HL-60 (cell line): ENCODE measurements at regions not wholly inside any gene's neighbourhood (a gene's known extent, or its start where the extent isn't known, plus 50 kb on each side); places are given as distances from the start of the nearest gene placed in this dataset.

Experiments
- DNase-seq, 2 experiments: peaks; one replicate each; pipeline ENCODE4 v3.0.0-alpha.2; 2010 to 2020; ENCODE audit warnings: low read depth in 1 of 2, low spot score in 1 of 2
- H3K27ac ChIP-seq: fragments of 250-450 bp; sonication (Bioruptor Pico); replicated peaks from 2 replicates; pipeline ENCODE4 v1.5.1; 2020; ENCODE audit warnings: mild to moderate bottlenecking, moderate library complexity
- H3K27me3 ChIP-seq: fragments of 250-450 bp; sonication (Bioruptor Pico); 2 replicates; pipeline ENCODE4 v1.5.1; 2021; ENCODE audit warnings: mild to moderate bottlenecking, moderate library complexity; ENCODE audit not compliant: insufficient read depth, poor library complexity, severe bottlenecking
- H3K4me3 ChIP-seq: replicated peaks from 2 replicates; pipeline ENCODE4 v1.5.1; 2011; ENCODE audit warnings: mild to moderate bottlenecking, control low read depth, low read length; ENCODE audit not compliant: insufficient read depth
- GABPA ChIP-seq: IDR thresholded peaks from 2 replicates; pipeline ENCODE4 v1.6.1; 2012; ENCODE audit warnings: low read depth
- POLR2AphosphoS5 ChIP-seq: IDR thresholded peaks from 2 replicates; pipeline ENCODE4 v1.6.1; 2012; ENCODE audit warnings: low read depth
- SPI1 ChIP-seq: IDR thresholded peaks from 2 replicates; pipeline ENCODE4 v1.6.1; 2012; ENCODE audit warnings: low read depth, mild to moderate bottlenecking, borderline replicate concordance
- TF ChIP-seq, protein P1 (sequence below): IDR thresholded peaks from one replicate; pipeline ENCODE4 v1.5.1; 2011; ENCODE audit warnings: low read length, control low read depth, inconsistent platforms; ENCODE audit not compliant: insufficient read depth
- TF ChIP-seq, protein P2 (sequence below): IDR thresholded peaks from 2 replicates; pipeline ENCODE4 v1.6.1; 2012; ENCODE audit warnings: low read depth; ENCODE audit not compliant: insufficient replicate concordance

- TF ChIP-seq, protein P1, sequence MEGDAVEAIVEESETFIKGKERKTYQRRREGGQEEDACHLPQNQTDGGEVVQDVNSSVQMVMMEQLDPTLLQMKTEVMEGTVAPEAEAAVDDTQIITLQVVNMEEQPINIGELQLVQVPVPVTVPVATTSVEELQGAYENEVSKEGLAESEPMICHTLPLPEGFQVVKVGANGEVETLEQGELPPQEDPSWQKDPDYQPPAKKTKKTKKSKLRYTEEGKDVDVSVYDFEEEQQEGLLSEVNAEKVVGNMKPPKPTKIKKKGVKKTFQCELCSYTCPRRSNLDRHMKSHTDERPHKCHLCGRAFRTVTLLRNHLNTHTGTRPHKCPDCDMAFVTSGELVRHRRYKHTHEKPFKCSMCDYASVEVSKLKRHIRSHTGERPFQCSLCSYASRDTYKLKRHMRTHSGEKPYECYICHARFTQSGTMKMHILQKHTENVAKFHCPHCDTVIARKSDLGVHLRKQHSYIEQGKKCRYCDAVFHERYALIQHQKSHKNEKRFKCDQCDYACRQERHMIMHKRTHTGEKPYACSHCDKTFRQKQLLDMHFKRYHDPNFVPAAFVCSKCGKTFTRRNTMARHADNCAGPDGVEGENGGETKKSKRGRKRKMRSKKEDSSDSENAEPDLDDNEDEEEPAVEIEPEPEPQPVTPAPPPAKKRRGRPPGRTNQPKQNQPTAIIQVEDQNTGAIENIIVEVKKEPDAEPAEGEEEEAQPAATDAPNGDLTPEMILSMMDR = no peak
- TF ChIP-seq POLR2AphosphoS5 (no peak), GABPA (no peak), SPI1 (no peak)
- TF ChIP-seq, protein P2, sequence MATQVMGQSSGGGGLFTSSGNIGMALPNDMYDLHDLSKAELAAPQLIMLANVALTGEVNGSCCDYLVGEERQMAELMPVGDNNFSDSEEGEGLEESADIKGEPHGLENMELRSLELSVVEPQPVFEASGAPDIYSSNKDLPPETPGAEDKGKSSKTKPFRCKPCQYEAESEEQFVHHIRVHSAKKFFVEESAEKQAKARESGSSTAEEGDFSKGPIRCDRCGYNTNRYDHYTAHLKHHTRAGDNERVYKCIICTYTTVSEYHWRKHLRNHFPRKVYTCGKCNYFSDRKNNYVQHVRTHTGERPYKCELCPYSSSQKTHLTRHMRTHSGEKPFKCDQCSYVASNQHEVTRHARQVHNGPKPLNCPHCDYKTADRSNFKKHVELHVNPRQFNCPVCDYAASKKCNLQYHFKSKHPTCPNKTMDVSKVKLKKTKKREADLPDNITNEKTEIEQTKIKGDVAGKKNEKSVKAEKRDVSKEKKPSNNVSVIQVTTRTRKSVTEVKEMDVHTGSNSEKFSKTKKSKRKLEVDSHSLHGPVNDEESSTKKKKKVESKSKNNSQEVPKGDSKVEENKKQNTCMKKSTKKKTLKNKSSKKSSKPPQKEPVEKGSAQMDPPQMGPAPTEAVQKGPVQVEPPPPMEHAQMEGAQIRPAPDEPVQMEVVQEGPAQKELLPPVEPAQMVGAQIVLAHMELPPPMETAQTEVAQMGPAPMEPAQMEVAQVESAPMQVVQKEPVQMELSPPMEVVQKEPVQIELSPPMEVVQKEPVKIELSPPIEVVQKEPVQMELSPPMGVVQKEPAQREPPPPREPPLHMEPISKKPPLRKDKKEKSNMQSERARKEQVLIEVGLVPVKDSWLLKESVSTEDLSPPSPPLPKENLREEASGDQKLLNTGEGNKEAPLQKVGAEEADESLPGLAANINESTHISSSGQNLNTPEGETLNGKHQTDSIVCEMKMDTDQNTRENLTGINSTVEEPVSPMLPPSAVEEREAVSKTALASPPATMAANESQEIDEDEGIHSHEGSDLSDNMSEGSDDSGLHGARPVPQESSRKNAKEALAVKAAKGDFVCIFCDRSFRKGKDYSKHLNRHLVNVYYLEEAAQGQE = no peak
- Histone ChIP-seq H3K4me3 (no peak overlapping the region), H3K27me3 (no peaks in the 10 kb centered on the region), H3K27ac (no peak overlapping the region)
- DNase-seq = peak in 1 of 2 experiments; percentile 4
Observed at GRCh38 chr13:37168926-37169325, 63.5 kb upstream of the CSNK1A1L start.

DNA sequence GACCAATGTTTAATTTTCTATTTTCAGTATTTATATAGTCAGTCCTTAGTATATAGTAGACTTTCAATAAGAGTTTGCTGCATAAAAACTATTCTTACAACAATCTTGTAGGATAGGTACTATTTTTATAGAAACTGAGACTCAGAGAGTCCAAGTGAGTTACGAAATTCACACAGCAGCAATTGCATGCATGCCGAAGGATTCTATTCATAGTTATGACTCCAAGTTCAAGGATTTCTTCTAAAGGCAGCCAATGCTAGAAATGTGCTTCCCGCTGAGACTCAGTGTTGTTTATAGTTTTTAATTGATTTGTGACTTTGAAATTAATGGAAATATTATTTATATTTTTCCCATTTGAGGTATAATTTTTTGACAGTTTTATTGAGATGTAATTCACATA, 62.7 kb upstream of the CSNK1A1L start:
- Histone ChIP-seq H3K4me3 (no peak overlapping the region), H3K27me3 (no peaks in the 10 kb centered on the region), H3K27ac (no peak overlapping the region)
- DNase-seq = no peak
- TF ChIP-seq, protein P2 = no peak

- no peak overlapping the region for H3K27ac ChIP-seq
- no peak overlapping the region for H3K4me3 ChIP-seq
- no peaks in the 10 kb centered on the region for H3K27me3 ChIP-seq
- TF ChIP-seq POLR2AphosphoS5 = no peak
- TF ChIP-seq, protein P1 = no peak
- no peak for DNase-seq
Observed at GRCh38 chr13:37164635-37165034, 59.2 kb upstream of the CSNK1A1L start.

DNA sequence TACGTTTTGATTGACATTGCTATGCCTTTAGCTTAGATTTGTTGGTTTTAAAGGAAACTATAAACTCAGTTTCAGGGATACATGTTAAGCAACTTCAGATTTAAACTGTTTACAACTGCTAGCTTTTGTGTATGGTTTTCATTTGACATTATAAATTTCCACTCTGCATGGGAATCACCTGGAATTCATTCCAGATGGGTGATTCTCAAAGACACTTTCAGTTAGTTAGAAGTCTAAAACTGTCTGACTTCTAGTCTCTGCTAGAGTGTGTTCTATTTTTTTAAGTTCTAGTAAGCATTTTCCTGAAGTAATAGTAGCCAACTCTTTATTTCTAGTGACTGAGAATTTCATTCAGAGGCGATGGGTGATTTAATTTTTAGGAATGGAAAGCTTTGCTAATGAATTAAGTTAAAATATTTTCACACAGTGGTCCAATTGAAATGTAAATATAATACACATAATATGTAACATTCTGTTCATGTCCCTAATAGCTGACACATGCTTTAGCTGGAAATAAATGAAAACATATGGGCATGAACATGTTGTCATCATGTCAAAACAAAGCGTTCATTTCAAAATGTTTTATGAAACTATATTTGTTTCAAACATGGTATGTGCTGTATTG, 58.3 kb upstream of the CSNK1A1L start:
- H3K4me3 ChIP-seq = no peak overlapping the region
- H3K27ac ChIP-seq = no peak overlapping the region
- no peak for TF ChIP-seq GABPA
- TF ChIP-seq POLR2AphosphoS5 = no peak
- TF ChIP-seq, protein P2 = no peak
- TF ChIP-seq, protein P1 = no peak
- TF ChIP-seq SPI1 = no peak
- H3K27me3 ChIP-seq = no peaks in the 10 kb centered on the region
- no peak for DNase-seq
